HG03378 (cell line): ENCODE measurements at regions not wholly inside any gene's neighbourhood (a gene's known extent, or its start where the extent isn't known, plus 50 kb on each side); places are given as distances from the start of the nearest gene placed in this dataset.

Experiments used
- ATAC-seq: cut with Tn5 transposase; IDR thresholded peaks from one replicate; pipeline ENCODE4 v1.9.1; 2021; ENCODE audit warnings: mild to moderate bottlenecking, moderate library complexity; ENCODE audit not compliant: unreplicated experiment

DNA sequence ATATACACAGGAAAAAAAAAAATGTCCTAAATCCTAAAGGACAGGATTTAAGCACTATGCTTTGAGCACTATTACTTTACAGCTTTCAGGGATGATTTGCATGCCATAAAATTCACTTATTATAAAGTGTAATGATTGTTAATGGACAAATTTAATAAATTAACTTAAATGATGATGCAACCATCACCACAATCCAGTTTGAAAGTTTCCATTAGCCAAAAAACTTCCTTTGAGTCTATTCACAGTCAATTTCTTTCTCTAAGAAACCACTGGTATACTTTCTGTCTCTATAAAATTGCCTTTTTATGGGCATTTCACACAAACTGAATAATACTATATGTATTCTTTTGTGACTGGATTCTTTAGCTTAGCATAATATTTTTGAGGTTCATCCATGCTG lies 111.1 kb upstream of the RIOK3 start:
- no peak for ATAC-seq

DNA sequence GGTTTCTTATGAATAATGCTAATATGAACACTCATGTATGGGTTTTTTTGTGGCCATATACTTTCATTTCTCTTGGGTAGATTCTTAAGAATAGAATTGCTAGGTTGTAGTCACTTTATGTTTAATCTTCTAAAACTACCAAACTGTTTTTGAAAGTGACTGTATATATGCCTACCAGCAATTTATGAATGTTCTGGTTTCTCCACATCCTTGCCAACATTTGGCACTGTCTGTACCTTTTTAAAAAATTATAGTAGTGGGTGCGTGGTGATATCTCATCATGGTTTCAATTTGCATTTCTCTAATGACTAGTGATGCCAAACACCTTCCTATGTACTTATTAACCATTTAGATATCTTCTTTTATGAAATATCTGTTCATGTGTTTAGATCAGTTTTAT lies 110.6 kb upstream of the RIOK3 start:
- ATAC-seq = no peak

- no peak for ATAC-seq
Measured at GRCh38 chr18:23350188-23350587, 102.9 kb upstream of the RIOK3 start.

DNA sequence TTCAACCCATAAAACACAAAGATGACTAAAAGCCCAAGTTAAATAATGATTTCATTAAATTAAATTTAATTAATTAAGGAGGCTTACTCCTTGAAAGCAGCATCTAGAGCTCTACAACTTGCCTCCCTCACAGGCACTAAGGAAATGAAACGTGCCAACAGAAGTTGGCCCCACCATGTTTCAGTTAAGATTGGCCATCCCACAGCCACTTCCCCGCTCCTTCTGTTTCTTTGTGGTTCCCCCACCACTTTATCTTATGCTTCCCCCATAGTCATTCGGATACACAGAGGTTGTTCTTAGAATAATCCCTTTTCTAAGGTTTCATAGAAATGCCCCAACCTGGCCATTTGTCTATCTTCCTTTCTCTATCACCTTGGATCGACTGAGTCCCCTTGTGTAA lies 101.6 kb upstream of the RIOK3 start:
- ATAC-seq = no peak

DNA sequence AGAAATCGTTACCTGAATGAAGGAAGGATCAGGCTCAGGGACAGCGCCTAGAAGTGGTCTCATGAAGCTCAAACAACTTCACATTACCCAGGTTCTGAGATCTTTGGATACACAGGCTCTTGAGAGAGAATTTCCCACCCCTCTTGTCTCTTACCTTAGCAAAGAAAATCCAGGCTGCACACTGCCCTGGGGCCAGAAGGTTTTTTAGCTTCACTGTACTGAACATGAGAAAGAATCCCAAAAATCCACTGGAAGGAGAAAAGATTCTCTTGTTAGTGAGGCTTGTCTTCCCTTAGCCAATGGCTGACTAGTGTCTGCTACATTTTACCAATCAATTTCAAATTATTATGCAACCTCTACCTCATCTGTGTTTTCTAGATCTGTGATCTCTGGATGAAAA lies 101.0 kb upstream of the RIOK3 start:
- ATAC-seq = no peak

DNA sequence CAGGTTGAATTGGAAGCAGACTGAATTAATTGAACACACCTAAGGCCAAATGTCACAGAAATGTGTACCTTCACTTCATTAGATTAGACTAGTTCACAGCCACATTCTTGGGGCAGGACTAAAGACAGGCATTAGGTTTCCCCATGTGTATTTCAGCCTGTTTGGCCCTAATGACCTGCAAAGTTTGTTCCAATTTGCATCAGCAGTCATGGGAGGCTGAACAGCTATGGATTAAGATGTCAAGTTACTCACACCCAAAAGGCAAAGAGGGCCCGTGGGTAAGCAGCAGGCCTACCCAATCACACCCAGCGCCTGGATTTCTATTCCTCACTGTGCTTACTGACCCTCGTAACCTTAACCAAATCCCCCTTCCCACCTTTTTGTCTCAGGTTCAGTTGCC lies 99.6 kb upstream of the RIOK3 start:
- ATAC-seq = peak; percentile 34

- no peak for ATAC-seq
Measured at GRCh38 chr18:23354625-23355024, 98.5 kb upstream of the RIOK3 start.

DNA sequence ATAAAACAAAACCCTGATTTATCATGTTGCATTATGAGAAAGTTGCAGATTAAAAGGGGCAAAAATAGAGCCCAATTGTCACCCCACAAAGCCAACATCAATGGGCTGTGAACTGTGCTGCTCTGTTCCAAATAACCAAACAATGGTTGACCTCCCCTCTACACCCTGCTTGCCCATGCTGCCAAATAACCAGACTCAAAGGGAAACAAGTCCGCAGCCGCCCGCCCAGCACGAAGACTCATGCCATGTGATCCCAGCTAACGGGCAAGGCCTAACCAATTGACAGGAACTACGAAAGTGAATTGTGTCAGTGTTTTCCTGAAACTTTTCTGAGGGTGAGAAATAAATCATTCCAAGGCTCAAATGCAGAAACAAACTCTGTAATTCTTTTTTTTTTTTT lies 97.9 kb upstream of the RIOK3 start:
- ATAC-seq = no peak

GRCh38 chr18:23356424-23356823 lies 96.7 kb upstream of the RIOK3 start:
- no peak for ATAC-seq

- ATAC-seq = no peak
Measured at GRCh38 chr18:23356915-23357601, 96.0 kb upstream of the RIOK3 start.

DNA sequence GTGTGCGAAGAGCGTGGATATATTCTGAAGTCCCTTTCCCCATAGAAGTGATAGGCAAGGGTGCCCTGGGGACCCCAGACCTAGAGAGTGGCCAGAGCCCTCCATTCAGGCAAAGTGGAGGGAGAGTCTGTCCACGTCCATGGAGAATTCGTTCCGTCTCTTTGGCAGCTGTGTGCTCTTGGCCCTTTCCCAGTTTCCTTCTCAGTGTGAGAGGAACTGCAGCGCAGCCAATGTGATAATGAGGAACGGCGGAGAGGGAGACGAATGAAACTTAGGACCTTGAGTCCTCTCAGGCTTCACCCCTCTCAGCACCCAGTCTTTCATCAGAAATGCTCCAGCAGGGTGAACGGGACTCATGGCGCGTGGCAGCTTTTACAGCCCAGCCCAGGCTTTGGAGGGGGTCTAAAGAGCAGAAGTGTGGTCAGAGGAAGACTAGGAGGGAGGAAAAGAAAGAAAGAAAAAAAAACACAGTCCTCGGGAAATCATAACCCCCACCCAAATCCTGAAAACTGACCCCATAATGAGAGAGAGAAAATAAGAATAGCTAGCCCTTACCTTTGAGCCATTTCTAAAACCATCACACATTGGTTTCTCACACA lies 95.0 kb upstream of the RIOK3 start:
- ATAC-seq = no peak

DNA sequence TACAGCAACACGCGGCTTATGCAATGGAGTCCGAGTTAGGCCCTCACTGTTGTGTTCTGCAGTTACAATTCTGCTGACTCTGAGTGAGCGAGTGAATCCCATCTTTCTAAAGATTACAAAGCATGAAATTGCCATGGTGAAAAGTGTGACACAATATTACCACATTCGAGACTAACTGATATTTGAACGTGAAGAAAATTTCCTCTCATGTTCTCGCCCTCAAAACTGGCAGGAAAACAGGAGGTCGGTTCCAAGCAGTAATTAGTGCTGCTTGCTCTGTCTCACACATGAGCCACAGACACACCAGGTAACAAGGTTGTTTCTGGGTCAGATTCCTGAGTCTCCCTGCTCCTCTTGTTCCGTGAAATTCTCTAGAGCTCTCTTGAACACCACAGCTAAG lies 93.7 kb upstream of the RIOK3 start:
- ATAC-seq = no peak

GRCh38 chr18:23363865-23364570 lies 89.1 kb upstream of the RIOK3 start:
- no peak for ATAC-seq

DNA sequence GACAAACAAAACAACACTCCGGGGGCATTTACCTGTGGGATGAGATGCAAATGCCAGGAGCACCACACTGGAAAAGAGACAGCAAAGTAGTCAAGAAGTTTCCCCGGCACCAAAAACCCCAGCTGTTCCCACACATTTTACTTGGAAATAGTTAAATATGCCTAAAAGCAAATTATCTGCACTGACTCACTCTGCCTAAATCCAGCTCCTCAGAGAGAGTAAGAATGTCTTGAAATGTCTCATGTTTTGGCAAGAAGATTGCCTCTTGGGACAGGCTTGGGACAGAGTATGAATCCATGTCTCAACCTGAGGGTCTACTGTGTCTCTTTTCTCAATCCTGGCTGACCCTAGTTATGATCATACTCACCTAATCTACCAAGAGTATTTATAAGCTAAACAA lies 87.5 kb upstream of the RIOK3 start:
- ATAC-seq = no peak

DNA sequence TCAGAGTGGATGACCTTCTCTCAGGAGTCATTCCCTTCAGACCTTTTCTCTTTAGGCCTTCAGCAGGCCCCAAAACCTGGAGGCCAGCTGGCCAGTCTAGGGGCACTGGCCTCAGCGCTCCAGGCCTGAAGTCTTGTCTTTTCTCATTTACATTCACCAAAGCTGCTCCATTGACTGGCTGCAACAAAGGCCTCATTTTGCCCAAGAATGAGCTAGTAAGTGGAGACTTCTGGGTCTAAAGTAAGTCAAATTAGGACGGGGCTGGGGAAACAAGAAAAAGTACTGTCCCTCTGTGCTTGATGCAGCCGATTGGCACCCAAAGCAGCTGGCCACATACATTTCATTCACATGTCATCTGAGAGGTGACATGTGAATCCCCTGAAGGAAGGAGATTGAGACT lies 83.8 kb upstream of the RIOK3 start:
- no peak for ATAC-seq

- no peak for ATAC-seq
Measured at GRCh38 chr18:23373570-23373969, 79.5 kb upstream of the RIOK3 start.

DNA sequence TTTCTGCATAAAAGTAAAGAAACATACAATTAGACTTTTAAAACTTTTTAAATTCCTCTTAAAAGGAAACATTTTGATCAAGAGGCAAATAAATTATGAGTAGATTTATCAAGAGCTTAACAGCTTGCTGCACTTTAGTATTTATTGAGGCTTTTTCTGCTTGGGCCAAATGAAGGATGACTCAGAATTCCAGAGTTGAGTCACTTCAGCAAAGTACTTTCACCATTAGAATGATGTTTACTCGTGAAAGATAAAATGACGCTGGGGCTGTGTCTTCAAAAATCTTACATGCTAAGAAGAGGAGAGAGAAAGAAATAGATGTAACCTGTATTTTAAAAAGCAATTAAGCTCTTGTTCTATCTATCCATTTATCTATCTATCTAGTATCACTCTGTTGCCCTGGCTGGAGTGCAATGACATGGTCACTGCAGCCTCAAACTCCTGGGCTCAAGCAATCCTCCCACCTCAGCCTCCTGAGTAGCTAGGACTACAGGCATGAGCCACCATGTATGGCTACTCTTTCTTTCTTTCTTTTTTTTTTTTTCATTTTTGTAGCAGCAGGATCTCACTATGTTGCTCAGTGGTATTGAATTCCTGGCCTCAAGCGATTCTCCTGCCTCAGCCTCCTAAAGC lies 75.3 kb upstream of the RIOK3 start:
- peak; percentile 72 for ATAC-seq

GRCh38 chr18:23378302-23378686 lies 74.8 kb upstream of the RIOK3 start:
- no peak for ATAC-seq

GRCh38 chr18:23380001-23380550 lies 73.0 kb upstream of the RIOK3 start:
- no peak for ATAC-seq

GRCh38 chr18:23380817-23381216 lies 72.3 kb upstream of the RIOK3 start:
- no peak for ATAC-seq

DNA sequence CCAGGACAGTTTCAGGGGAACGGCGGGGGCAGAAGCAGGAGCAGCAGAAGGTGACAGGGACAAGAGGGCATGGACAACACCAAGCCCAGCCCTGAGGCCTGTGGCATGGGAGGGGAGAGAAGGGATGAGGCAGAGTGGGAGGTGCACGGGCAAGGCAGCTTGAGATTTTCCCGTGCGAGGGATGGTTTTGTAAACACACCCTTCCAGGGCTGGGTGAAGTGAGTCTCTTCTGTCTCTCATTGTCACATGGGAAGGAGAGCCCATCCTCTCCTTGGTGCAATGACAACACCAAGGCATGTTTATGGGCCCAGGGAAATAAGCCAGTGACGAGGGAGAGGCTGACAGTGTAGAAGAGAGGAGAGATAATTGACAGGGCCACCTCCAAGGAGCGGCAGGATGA lies 69.6 kb upstream of the RIOK3 start:
- no peak for ATAC-seq
